Uterus (tissue), 3 donors: ENCODE measurements at regions not wholly inside any gene's neighbourhood (a gene's known extent, or its start where the extent isn't known, plus 50 kb on each side); places are given as distances from the start of the nearest gene placed in this dataset.
A peak's percentile ranks its signal among the peaks of the same experiment; 100 is the strongest.

ENCODE experiments used
- DNase-seq, 2 donors: peaks; one replicate each; pipeline ENCODE4 v3.0.0-alpha.2; 2019 to 2020
- H3K27ac ChIP-seq, 2 donors: fragments of 200-600 bp; sonication (generic); 1 replicate in 1 of 2; 2 replicates in 1 of 2; pipeline ENCODE4 v1.5.1; 2016 to 2018
- H3K27me3 ChIP-seq, 2 donors: fragments of 200-600 bp; sonication (generic); one replicate each; pipeline ENCODE4 v1.5.1; 2018 to 2019; ENCODE audit warnings: control low read depth in 1 of 2
- H3K36me3 ChIP-seq, 2 donors: fragments of 200-600 bp; sonication (generic); one replicate each; pipeline ENCODE4 v1.5.1; 2019; ENCODE audit warnings: control low read depth in 1 of 2
- H3K4me1 ChIP-seq, 2 donors: fragments of 200-600 bp; sonication (generic); one replicate each; pipeline ENCODE4 v1.5.1; 2018 to 2019; ENCODE audit warnings: control low read depth in 1 of 2
- H3K4me3 ChIP-seq, 2 donors: fragments of 200-600 bp; sonication (generic); 1 replicate in 1 of 2; 2 replicates in 1 of 2; pipeline ENCODE4 v1.5.1; 2018 to 2019; ENCODE audit warnings: mild to moderate bottlenecking in 1 of 2
- H3K9me3 ChIP-seq, 2 donors: fragments of 200-600 bp; sonication (generic); one replicate each; pipeline ENCODE4 v1.5.1; 2019; ENCODE audit warnings: control low read depth in 1 of 2
- CTCF ChIP-seq, 4 experiments: fragments of 200-600 bp in 2 of 4; fragments of 450-650 bp in 2 of 4; sonication (generic) in 2 of 4; IDR thresholded peaks; one replicate each; pipeline ENCODE4 v1.5.1; 2016 to 2019; ENCODE audit warnings: antibody characterized with exemption in 4 of 4, mild to moderate bottlenecking in 2 of 4, moderate library complexity in 1 of 4
- POLR2A ChIP-seq, 2 donors: fragments of 450-650 bp; IDR thresholded peaks; one replicate each; pipeline ENCODE4 v1.6.1; 2016; ENCODE audit warnings: antibody characterized with exemption in 2 of 2, mild to moderate bottlenecking in 1 of 2, moderate library complexity in 1 of 2
- intact Hi-C: fragments of 100-400 bp; cut with DNase I; formaldehyde crosslinking; loops from one replicate; pipeline ENCODE4 v1.15.1; 2023; ENCODE audit warnings: low total_unique reads
- donor health status: DM: yes; HTN: yes; CAD: no.

GRCh38 chr2:128724972-128725371 lies 406.3 kb upstream of the HS6ST1 start:
- no peak for DNase-seq
- no peaks in the 10 kb centered on the region for H3K4me1 ChIP-seq
- no peak overlapping the region for H3K27ac ChIP-seq
- H3K9me3 ChIP-seq, result peaks cover 0 to 4% of the 10 kb centered on the region in 2 donors
- H3K36me3 ChIP-seq, result no peaks in the 10 kb centered on the region
- no peak overlapping the region for H3K4me3 ChIP-seq
- TF ChIP-seq POLR2A (IDR thresholded peaks at IDR 0.05), result no peak
- no peak for TF ChIP-seq CTCF (IDR thresholded peaks at IDR 0.05)
- intact Hi-C loops, result no loop called here
- no peaks in the 10 kb centered on the region for H3K27me3 ChIP-seq

GRCh38 chr2:128726236-128726635 lies 407.6 kb upstream of the HS6ST1 start:
- TF ChIP-seq CTCF (IDR thresholded peaks at IDR 0.05) (no peak), POLR2A (IDR thresholded peaks at IDR 0.05) (no peak)
- Histone ChIP-seq H3K4me1 (no peaks in the 10 kb centered on the region), H3K36me3 (no peaks in the 10 kb centered on the region), H3K9me3 (peaks cover 0 to 4% of the 10 kb centered on the region in 2 donors), H3K4me3 (no peak overlapping the region), H3K27me3 (no peaks in the 10 kb centered on the region), H3K27ac (no peak overlapping the region)
- no peak for DNase-seq
- intact Hi-C loops, result no loop called here

GRCh38 chr2:128726911-128727310 lies 408.2 kb upstream of the HS6ST1 start:
- H3K4me3 ChIP-seq, result no peak overlapping the region
- peak overlapping the region in 1 of 2 donors; percentile 54 for H3K27ac ChIP-seq
- TF ChIP-seq POLR2A (IDR thresholded peaks at IDR 0.05) (no peak), CTCF (IDR thresholded peaks at IDR 0.05) (no peak)
- no peaks in the 10 kb centered on the region for H3K4me1 ChIP-seq
- intact Hi-C loops, result no loop called here
- no peak for DNase-seq
- no peaks in the 10 kb centered on the region for H3K36me3 ChIP-seq
- H3K27me3 ChIP-seq, result no peaks in the 10 kb centered on the region
- peaks cover 0 to 4% of the 10 kb centered on the region in 2 donors for H3K9me3 ChIP-seq

GRCh38 chr2:128727404-128727803 lies 408.7 kb upstream of the HS6ST1 start:
- no peak overlapping the region for H3K4me3 ChIP-seq
- no peaks in the 10 kb centered on the region for H3K27me3 ChIP-seq
- no peaks in the 10 kb centered on the region for H3K36me3 ChIP-seq
- H3K4me1 ChIP-seq, result no peaks in the 10 kb centered on the region
- no peak for TF ChIP-seq POLR2A (IDR thresholded peaks at IDR 0.05)
- TF ChIP-seq CTCF (IDR thresholded peaks at IDR 0.05), result no peak
- peaks cover 0 to 4% of the 10 kb centered on the region in 2 donors for H3K9me3 ChIP-seq
- DNase-seq, result no peak
- intact Hi-C loops, result no loop called here
- H3K27ac ChIP-seq, result peak overlapping the region in 1 of 2 donors; percentile 54

GRCh38 chr2:128727914-128728313 lies 409.2 kb upstream of the HS6ST1 start:
- peaks cover 0 to 4% of the 10 kb centered on the region in 2 donors for H3K9me3 ChIP-seq
- H3K27ac ChIP-seq, result peak overlapping the region in 1 of 2 donors; percentile 54
- H3K36me3 ChIP-seq, result no peaks in the 10 kb centered on the region
- no peak for TF ChIP-seq CTCF (IDR thresholded peaks at IDR 0.05)
- no peak for TF ChIP-seq POLR2A (IDR thresholded peaks at IDR 0.05)
- H3K4me1 ChIP-seq, result no peaks in the 10 kb centered on the region
- H3K4me3 ChIP-seq, result no peak overlapping the region
- no peaks in the 10 kb centered on the region for H3K27me3 ChIP-seq
- peak in 1 of 2 donors; percentile 37 for DNase-seq
- intact Hi-C loops, result no loop called here
